GM19395 (cell line): ENCODE measurements at regions not wholly inside any gene's neighbourhood (a gene's known extent, or its start where the extent isn't known, plus 50 kb on each side); places are given as distances from the start of the nearest gene placed in this dataset.

Experiments used
- ATAC-seq: cut with Tn5 transposase; IDR thresholded peaks from one replicate; pipeline ENCODE4 v1.9.1; 2021; ENCODE audit warnings: mild to moderate bottlenecking, moderate library complexity; ENCODE audit not compliant: unreplicated experiment

- no peak for ATAC-seq
Observed at GRCh38 chr4:20504146-20504545, 196.1 kb upstream of the PACRGL start.

- ATAC-seq: no peak
Observed at GRCh38 chr4:20505927-20506326, 194.3 kb upstream of the PACRGL start.

- ATAC-seq: no peak
Observed at GRCh38 chr4:20506827-20507226, 193.4 kb upstream of the PACRGL start.

DNA sequence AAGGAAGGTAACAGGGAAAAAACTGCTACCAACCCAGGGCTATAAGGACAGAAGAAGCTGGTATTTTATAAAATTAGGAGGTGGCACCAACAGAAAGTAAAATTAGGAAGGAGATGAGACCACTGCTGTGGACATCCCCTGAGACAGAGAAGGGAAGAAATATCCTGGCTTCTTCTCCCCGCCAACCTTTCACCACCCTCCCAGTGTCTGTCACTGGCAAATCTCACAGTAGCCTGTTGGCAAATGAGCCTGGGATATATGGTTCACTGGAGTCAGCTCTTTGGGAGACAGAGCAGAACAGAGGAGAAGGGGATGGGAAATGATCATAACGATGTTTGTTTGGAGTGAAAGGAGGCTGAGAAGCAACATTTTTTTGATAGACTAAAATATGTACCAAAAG lies 190.9 kb upstream of the PACRGL start:
- no peak for ATAC-seq

- ATAC-seq: no peak
Observed at GRCh38 chr4:20512033-20512792, 188.0 kb upstream of the PACRGL start.

DNA sequence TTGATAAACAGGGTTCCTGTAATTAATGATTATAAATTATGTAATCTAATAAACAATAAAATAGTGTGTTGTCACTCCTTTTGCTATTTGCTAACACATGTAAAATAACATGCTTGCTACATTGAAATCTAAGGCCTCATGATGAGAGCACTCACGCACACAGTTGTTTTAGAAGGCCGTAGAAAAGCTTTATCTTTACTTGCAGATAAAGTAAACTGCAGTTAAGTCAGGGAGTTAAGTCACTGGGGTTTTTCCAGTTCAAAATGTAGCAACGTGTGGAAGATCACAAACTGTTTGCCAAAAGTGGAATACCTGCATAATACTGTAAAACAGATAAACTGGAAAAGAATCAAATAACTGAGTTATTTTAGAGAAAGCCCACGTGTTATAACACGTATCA lies 187.3 kb upstream of the PACRGL start:
- ATAC-seq: no peak

DNA sequence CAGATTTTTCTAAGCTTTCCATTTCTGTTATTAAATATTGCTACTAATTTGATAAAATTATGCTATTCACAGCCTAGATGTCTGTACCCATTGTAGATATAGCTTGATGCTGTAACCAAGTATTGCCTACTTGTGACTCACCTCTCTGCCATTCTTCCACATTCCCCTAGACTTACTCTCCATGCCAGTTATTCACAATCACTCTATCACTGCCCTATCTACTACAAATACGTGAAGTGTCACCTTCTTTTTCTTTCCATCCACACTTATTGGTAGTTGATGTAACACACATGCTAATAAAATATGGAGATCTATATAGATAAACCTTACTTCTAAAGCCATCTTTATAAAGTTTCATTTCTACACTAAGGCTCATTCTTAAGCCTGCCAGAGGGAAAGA lies 179.4 kb upstream of the PACRGL start:
- ATAC-seq: no peak

DNA sequence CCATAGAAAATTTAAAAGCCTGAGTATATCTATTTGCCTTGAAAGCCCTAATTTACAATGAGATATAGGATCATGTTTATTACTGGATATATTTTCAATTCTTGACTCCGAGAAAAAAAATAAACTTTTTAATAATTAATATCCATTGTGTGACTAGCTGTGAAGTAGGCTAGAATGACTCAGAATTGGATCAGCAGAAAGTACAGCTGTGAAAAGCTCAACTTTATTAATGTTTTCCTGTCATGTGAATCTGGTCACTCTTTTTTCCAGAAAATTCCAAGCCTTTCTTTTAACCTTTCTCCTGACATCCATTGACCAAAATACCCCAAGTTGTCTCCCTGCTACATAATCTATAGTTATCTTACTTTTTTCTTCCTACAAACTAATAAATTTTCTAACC lies 171.8 kb upstream of the PACRGL start:
- ATAC-seq: no peak

DNA sequence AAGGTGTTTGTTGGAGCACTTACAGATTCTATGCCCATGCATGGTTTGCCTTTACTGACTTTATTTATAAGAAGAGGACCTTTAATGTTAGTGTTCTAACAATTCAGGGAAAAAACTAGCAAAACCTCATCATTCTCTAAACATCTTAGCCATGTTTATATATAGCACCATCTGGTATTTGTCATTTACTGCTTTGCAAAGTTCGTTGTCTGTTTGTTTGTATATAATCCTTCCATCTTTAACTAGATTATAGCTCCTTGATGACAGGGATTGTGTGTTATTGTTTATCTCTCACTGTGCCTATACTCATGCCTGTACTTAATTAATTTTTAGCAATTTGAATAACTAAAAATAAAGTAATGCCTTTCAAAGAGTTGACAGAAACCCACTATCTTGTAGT lies 170.6 kb upstream of the PACRGL start:
- no peak for ATAC-seq

DNA sequence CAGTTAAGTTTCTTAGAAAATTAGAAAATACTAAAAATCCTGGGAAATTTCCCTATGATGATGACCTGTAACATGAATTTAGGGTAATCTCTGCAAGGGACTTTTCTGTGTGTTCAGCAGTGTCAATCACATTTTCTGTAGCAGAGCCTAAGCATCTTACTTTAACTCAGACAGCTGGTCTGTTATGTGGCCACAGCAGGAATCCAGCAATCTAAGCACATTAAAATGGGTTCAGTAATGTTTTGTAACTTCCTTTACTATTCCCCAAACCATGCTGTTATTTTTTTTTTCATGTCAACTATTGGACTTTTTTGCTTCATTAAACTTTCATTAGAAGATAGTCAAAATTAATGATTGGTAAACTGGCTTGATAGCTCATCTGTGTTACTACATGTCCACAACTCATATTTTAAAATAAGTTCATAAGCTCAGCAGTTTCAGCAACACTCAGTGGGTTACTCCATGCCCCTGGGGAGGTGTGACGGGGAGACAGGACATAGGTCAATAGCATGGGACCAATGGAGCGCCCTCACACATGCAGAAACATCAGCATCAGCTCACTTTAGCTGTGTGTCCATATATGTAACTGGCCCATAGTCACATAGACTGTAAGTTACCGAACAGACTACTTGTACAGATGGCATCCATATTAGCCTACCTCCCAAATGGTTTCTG lies 168.0 kb upstream of the PACRGL start:
- no peak for ATAC-seq

DNA sequence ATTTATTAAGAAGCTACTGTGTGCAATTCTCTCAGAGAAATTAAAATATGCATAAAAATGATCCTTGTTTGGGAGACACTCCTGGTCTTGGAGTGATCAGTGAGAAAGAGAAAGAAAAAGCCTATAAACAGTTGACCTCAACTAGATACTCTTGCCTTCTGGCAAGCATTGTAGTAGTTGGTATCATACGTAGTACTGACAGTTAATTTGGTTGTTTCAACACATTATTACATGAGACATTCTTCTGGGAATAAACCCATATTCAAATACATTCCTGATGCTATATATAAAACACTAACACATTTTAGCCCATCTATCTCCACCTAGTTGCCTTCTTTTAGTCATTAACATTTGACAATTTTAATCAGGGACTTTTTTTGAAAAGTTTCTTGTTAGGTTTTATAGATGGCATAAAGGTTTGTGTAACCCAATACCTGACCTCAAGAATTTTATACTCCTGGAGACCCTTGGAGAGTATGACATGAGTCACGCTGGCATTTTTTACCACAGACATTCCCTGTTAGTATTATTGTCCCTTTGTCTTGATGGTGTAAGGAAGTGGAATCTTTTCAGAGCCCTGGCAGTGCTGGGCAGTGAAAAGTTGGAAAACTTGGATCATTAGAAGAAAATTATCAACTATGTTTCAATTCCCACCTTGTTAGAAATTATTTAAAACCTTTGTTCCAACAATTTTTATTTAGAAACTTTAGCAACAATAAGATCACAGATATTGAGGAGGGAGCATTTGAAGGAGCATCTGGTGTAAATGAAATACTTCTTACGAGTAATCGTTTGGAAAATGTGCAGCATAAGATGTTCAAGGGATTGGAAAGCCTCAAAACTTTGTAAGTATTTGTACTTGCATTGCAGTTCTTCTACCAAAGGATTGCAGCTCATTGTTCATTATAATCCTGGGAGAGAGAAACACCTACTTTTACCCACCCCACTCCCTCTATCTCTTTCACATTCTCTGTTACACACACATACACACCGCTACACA lies 167.1 kb upstream of the PACRGL start:
- ATAC-seq: no peak

DNA sequence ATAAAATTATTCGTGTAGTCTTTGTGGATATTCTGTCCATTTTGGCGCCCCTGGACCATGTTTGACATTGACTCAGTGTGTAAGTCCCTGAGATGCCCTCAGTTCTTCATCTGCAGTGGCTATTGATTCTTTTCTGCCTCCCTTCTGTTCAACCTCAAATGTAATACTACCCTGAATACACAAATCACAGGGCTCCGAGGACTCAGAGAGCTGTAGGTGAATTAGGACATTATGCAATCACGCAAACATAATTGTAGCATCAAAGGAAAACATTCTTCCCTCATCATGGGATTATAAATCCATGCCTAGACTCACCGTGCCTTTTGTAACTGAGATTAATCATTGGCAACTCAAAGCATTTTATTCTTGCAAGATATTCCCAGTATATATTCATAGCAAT lies 161.4 kb upstream of the PACRGL start:
- no peak for ATAC-seq

GRCh38 chr4:20543131-20543530 lies 157.1 kb upstream of the PACRGL start:
- ATAC-seq: no peak

- no peak for ATAC-seq
Observed at GRCh38 chr4:20544645-20545044, 155.6 kb upstream of the PACRGL start.

DNA sequence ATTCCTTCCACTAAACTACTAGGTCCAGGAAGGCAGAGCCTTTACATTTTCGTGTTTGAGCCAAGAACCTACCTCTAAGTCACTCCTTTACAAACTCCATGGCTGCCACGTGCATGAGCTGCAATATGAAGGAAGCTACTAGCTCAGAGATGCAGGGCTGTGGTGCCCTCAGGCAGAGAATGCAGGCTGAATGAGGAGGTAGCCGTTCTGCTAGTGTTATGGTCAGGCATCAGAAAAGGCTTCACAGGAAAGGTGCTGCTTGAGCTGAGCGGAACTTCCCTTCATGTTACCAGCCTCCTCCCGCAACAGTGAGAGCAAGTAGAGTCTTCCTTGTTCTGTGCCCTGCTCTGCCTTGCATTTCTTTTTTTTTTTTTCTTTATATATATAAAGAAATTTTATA lies 148.3 kb upstream of the PACRGL start:
- no peak for ATAC-seq

DNA sequence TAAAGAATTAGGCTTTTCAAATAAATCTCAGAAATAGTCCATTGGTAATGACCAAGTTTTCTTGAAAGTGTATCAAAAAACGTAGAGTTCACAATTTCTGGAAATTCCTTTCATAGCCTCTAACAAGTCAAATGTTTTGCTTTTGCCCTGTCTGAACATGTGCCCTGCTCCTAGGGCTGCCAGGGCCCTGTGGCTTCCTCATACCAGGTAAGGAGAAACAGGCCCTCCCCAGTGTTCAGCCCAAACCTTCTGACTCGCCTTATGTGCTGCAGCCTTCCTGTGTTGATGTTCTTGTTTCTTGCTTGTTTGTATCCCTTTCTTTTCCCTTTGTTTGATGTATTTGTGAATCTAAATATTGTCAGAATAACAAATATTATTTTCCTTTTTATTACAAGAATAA lies 146.1 kb upstream of the PACRGL start:
- no peak for ATAC-seq

- ATAC-seq: no peak
Observed at GRCh38 chr4:20565075-20565721, 135.1 kb upstream of the PACRGL start.

DNA sequence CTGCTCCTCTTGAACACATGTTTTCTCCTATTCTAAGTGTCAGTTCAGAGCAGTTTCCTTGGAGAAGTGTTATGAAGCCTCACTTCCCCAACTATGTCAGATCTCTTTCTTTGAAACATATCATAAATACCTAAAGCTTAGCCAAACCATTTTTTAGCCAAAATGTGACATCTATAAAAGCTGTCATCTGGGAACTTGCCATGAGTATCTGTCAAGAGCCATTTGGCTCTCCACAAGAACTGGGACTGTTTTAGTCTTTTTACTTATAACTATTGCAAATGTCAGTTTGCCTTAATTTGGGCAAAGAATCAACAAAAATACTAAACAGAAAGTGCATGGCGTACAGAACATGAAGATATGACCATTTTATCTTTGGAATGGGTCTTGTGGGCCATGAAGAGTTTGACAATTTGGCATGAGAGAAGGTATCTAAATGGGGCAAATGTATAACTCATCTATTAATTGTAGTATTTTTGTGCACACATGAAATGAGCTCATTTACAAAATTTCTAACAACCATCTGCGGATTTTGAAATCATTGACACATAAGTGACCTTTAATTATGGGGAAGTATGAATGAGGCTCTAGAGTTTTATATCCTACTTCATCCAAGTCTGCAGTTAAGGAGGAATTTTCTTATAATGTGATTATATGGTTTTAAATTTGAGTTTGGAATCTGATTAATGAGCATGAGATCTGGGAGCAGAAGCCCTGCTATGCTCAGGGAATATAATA lies 129.1 kb upstream of the PACRGL start:
- ATAC-seq: no peak

- ATAC-seq: no peak
Observed at GRCh38 chr4:20572976-20573375, 127.3 kb upstream of the PACRGL start.

GRCh38 chr4:20574986-20575385 lies 125.3 kb upstream of the PACRGL start:
- no peak for ATAC-seq
